Thyroid gland (tissue), 4 donors: ENCODE measurements at regions not wholly inside any gene's neighbourhood (a gene's known extent, or its start where the extent isn't known, plus 50 kb on each side); places are given as distances from the start of the nearest gene placed in this dataset.

ENCODE experiments used
- CTCF ChIP-seq, 6 experiments: fragments of 200-600 bp in 3 of 6; fragments of 450-650 bp in 3 of 6; sonication (generic) in 3 of 6; IDR thresholded peaks; one replicate each; pipeline ENCODE4 v1.5.1; 2016 to 2019; ENCODE audit warnings: antibody characterized with exemption in 6 of 6, mild to moderate bottlenecking in 2 of 6, inconsistent platforms in 1 of 6, moderate library complexity in 1 of 6
- POLR2A ChIP-seq, 2 donors: fragments of 450-650 bp; IDR thresholded peaks; one replicate each; pipeline ENCODE4 v1.6.1; 2017; ENCODE audit warnings: antibody characterized with exemption in 2 of 2, mild to moderate bottlenecking in 2 of 2, moderate library complexity in 1 of 2

- TF ChIP-seq POLR2A (IDR thresholded peaks at IDR 0.05) (no peak), CTCF (IDR thresholded peaks at IDR 0.05) (no peak)
Observed at GRCh38 chr9:103899866-103900265, 194.2 kb upstream of the SMC2 start.
